ENCODE measurements at regions not wholly inside any gene's neighbourhood (a gene's known extent, or its start where the extent isn't known, plus 50 kb on each side); places are given as distances from the start of the nearest gene placed in this dataset.
"Not testable (repeated sequence)": the region's sequence is repeated elsewhere in the genome, so short reads cannot be mapped to it uniquely, and the experiment has no call there.

DNA sequence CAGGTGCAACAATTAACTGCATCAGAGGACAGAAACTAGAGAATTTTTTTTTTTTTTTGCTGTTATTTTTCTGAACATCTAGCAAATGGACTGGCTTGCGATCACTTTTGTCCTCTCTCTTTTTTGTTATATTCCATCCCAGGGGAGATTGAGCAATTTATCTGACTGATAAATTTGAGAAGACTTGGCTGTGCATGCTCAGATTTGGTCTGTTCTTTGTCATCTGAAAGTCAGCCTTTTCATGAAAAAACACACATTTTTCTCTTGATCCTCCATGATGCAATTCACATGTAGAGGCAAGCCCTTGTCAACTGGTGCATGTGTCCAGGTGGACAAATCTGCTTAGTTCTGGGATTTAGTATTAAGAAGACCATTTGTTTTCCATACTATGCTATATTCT is 309.3 kb downstream of the LRRC3B start:
- H3K4me3 Mint-ChIP-seq = no peak overlapping the region
- ChIA-PET CTCF (no interaction called here), POLR2A (no interaction called here)
- H3K9me3 Mint-ChIP-seq = peaks cover 2% of the 10 kb centered on the region
- no peak overlapping the region for H3K27ac Mint-ChIP-seq
- H3K36me3 Mint-ChIP-seq (ENCODE audit: low read depth) = no peaks in the 10 kb centered on the region
- intact Hi-C loops (cut with micrococcal nuclease) = no loop called here
- TF ChIP-seq, protein P1, sequence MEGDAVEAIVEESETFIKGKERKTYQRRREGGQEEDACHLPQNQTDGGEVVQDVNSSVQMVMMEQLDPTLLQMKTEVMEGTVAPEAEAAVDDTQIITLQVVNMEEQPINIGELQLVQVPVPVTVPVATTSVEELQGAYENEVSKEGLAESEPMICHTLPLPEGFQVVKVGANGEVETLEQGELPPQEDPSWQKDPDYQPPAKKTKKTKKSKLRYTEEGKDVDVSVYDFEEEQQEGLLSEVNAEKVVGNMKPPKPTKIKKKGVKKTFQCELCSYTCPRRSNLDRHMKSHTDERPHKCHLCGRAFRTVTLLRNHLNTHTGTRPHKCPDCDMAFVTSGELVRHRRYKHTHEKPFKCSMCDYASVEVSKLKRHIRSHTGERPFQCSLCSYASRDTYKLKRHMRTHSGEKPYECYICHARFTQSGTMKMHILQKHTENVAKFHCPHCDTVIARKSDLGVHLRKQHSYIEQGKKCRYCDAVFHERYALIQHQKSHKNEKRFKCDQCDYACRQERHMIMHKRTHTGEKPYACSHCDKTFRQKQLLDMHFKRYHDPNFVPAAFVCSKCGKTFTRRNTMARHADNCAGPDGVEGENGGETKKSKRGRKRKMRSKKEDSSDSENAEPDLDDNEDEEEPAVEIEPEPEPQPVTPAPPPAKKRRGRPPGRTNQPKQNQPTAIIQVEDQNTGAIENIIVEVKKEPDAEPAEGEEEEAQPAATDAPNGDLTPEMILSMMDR (IDR thresholded peaks at IDR 0.05) = no peak
- DNase-seq = no peak
- ATAC-seq = no peak
- H3K27me3 Mint-ChIP-seq = no peaks in the 10 kb centered on the region
- no peaks in the 10 kb centered on the region for H3K4me1 Mint-ChIP-seq (ENCODE audit: low read depth)

DNA sequence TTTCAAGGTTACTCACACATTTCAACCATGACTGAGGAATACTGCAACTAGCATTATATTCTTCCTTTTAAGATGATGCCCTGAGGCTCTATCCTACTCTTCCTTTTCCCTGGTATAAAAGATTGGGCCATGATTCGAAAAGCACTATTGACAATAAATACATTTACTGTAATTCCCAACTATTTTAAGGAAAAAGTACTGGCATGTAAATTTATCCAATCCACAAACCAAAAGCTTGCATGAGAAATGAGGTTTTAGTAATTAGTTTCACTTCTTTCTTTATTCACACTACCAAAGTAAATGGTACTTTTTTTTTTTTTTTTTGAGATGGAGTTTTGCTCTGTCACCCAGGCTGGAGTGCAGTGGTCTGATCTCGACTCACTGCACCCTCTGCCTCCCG is 310.2 kb downstream of the LRRC3B start:
- H3K36me3 Mint-ChIP-seq (ENCODE audit: low read depth) = no peaks in the 10 kb centered on the region
- no peak for ATAC-seq
- H3K27me3 Mint-ChIP-seq = no peaks in the 10 kb centered on the region
- no peak overlapping the region for H3K4me3 Mint-ChIP-seq
- peaks cover 2% of the 10 kb centered on the region for H3K9me3 Mint-ChIP-seq
- TF ChIP-seq, protein P1 (IDR thresholded peaks at IDR 0.05) = no peak
- ChIA-PET POLR2A (no interaction called here), CTCF (no interaction called here)
- no peak for DNase-seq
- intact Hi-C loops (cut with micrococcal nuclease) = no loop called here
- H3K27ac Mint-ChIP-seq = no peak overlapping the region
- no peaks in the 10 kb centered on the region for H3K4me1 Mint-ChIP-seq (ENCODE audit: low read depth)

DNA sequence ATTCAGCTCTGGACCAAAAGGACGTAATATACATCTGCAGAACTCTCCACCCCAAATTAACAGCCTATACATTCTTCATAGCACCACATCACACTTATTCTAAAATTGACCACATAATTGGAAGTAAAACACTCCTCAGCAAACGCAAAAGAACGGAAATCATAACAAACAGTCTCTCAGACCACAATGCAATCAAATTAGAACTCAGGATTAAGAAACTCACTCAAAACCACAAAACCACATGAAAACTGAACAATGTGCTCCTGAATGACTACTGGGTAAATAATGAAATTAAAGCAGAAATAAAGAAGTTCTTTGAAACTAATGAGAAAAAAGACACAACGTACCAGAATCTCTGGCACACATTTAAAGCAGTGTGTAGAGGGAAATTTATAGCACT is 322.9 kb downstream of the LRRC3B start:
- ATAC-seq; H3K36me3 Mint-ChIP-seq (ENCODE audit: low read depth); H3K4me1 Mint-ChIP-seq (ENCODE audit: low read depth); intact Hi-C loops (cut with micrococcal nuclease); DNase-seq; H3K27ac Mint-ChIP-seq; CTCF ChIA-PET; H3K9me3 Mint-ChIP-seq; H3K4me3 Mint-ChIP-seq; H3K27me3 Mint-ChIP-seq; POLR2A ChIA-PET: not testable (repeated sequence)

DNA sequence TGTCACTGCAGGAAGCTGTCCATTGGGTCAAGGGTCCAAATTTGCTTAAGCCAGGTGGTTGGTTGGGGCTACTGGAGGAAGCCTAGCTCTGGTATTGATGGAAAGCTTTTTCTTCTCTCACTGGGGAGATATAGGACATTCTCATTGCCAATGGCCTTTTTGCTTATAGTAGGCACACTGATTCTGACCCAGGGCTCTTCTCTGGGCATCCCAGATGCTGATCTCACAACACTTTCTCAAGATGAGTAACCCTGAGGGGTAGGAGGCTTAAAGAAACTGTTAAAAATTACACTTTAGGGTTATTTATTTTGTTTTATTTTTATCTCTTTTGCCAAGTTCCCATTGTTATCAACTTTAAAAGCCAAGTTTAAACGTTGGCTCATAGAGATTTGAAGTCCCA is 337.8 kb downstream of the LRRC3B start:
- Mint-ChIP-seq H3K27me3 (no peaks in the 10 kb centered on the region), H3K4me3 (no peak overlapping the region), H3K9me3 (peaks cover 1% of the 10 kb centered on the region), H3K27ac (no peak overlapping the region), H3K4me1 (ENCODE audit: low read depth) (no peaks in the 10 kb centered on the region), H3K36me3 (ENCODE audit: low read depth) (no peaks in the 10 kb centered on the region)
- ChIA-PET CTCF (no interaction called here), POLR2A (no interaction called here)
- no peak for DNase-seq
- ATAC-seq = no peak
- TF ChIP-seq, protein P1 (IDR thresholded peaks at IDR 0.05) = no peak
- intact Hi-C loops (cut with micrococcal nuclease) = no loop called here

DNA sequence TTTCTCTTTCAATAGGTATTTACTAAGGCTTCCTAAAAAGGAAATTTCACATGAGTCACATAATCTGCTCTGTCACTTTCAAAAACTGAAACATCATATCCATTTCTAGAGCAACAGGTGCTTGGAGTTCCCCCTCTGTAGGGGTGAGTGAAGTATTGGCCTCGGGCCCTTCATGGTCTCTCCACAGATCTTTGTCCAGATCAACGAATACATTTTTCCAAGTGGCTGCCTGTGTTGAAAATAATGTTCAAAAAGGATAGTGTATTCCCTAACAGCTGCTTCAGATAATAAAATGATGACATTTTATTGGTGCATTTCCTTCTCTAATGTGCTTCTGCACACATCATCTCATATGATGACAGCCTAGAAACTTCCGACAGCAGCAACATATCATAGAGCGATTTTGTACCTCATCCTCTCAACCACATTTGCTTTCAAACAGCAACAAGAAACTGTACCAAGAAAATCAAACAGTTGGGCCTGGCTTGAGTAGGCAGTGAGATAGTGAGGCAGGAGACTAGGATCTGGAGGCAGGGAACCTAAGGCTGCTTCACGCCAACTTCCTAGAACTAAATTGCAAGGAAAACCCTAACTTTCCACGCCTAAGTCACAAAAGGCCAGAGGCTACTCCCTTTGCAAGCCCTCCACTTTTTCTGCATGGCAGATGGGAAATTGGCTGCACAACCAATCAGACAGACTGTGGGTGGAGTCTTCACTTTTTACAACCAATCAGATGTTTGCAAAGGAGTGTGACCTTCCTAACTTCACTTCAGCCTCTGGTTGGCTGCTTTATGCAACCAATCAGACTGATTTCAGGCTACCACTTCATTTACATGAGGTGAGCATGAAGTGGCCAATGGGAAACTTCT is 340.2 kb downstream of the LRRC3B start:
- TF ChIP-seq, protein P1 (IDR thresholded peaks at IDR 0.05) = no peak
- no peaks in the 10 kb centered on the region for H3K27me3 Mint-ChIP-seq
- intact Hi-C loops (cut with micrococcal nuclease) = no loop called here
- no peak overlapping the region for H3K4me3 Mint-ChIP-seq
- ChIA-PET CTCF (no interaction called here), POLR2A (no interaction called here)
- no peaks in the 10 kb centered on the region for H3K36me3 Mint-ChIP-seq (ENCODE audit: low read depth)
- DNase-seq = no peak
- peaks cover 1% of the 10 kb centered on the region for H3K9me3 Mint-ChIP-seq
- no peak overlapping the region for H3K27ac Mint-ChIP-seq
- no peaks in the 10 kb centered on the region for H3K4me1 Mint-ChIP-seq (ENCODE audit: low read depth)
- ATAC-seq = no peak
